ENCODE measurements at regions not wholly inside any gene's neighbourhood (a gene's known extent, or its start where the extent isn't known, plus 50 kb on each side); places are given as distances from the start of the nearest gene placed in this dataset.

DNA sequence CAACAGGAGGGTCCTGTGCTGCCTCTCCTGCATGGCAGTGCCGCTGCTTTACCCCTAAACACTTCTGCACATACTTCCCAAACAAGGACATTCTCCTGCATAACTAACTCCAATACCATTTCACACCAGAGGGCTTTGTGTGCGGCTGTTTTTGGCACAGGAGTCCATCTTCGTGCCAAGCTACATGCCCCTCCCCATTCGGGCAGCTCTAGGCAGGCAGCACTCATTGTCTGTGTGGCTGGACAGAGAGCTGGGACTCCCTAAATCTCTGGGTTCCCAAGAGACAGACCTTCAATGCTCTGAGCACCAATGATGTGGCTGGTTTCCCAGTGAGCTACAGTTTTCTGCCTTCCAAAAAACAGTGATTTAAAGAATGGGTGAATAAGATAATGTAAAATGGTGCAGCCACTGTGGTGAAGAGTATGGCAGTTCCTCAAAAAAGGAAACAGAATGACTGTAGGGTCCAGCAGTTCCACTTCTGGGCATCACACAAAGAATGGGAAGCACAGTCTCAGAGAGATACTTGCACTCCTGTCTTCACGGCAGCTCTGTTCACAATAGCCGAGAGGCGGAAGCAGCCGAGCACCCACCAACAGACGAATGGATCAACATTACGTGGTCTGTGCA, 80.3 kb upstream of the DUSP22 start:
- POLR2A ChIA-PET = no interaction called here
- Mint-ChIP-seq H3K4me1 (ENCODE audit: low read depth, unreplicated experiment) (no peaks in the 10 kb centered on the region), H3K27ac (ENCODE audit: unreplicated experiment) (no peak overlapping the region), H3K27me3 (ENCODE audit: insufficient read depth, unreplicated experiment) (peaks cover 18% of the 10 kb centered on the region), H3K4me3 (ENCODE audit: unreplicated experiment) (no peak overlapping the region), H3K9me3 (ENCODE audit: unreplicated experiment) (peaks cover 33% of the 10 kb centered on the region), H3K36me3 (ENCODE audit: insufficient read depth, unreplicated experiment) (no peaks in the 10 kb centered on the region)
- no peak overlapping the region for H3K4me3 ChIP-seq (ENCODE audit: low read depth, low read length)
- peaks cover 2% of the 10 kb centered on the region; the same call in 1 of the 2 replicates for H3K9me3 ChIP-seq
- TF ChIP-seq, protein P1, sequence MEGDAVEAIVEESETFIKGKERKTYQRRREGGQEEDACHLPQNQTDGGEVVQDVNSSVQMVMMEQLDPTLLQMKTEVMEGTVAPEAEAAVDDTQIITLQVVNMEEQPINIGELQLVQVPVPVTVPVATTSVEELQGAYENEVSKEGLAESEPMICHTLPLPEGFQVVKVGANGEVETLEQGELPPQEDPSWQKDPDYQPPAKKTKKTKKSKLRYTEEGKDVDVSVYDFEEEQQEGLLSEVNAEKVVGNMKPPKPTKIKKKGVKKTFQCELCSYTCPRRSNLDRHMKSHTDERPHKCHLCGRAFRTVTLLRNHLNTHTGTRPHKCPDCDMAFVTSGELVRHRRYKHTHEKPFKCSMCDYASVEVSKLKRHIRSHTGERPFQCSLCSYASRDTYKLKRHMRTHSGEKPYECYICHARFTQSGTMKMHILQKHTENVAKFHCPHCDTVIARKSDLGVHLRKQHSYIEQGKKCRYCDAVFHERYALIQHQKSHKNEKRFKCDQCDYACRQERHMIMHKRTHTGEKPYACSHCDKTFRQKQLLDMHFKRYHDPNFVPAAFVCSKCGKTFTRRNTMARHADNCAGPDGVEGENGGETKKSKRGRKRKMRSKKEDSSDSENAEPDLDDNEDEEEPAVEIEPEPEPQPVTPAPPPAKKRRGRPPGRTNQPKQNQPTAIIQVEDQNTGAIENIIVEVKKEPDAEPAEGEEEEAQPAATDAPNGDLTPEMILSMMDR (IDR thresholded peaks at IDR 0.05; ENCODE audit: insufficient read depth in 1 of 2, low read depth in 1 of 2, low read length in 1 of 2, severe bottlenecking in 1 of 2, unreplicated experiment in 1 of 2) = no peak
- no peaks in the 10 kb centered on the region for H3K36me3 ChIP-seq (ENCODE audit: control insufficient read depth, insufficient read depth, low read length)
- DNase-seq = no peak
- no TSS peak for BruUV-seq (replicated peaks)
- H3K4me1 ChIP-seq = no peaks in the 10 kb centered on the region
- intact Hi-C loops (cut with micrococcal nuclease; ENCODE audit: unreplicated experiment) = no loop called here
- CTCF ChIA-PET = no interaction called here
- peaks cover 2% of the 10 kb centered on the region for H3K27me3 ChIP-seq (replicated peaks; ENCODE audit: control insufficient read depth, insufficient read depth, low read length)

- H3K36me3 ChIP-seq (ENCODE audit: control insufficient read depth, insufficient read depth, low read length) = no peaks in the 10 kb centered on the region
- no peaks in the 10 kb centered on the region for H3K4me1 ChIP-seq
- BruUV-seq (replicated peaks) = no TSS peak
- H3K36me3 Mint-ChIP-seq (ENCODE audit: insufficient read depth, unreplicated experiment) = no peaks in the 10 kb centered on the region
- intact Hi-C loops (cut with micrococcal nuclease; ENCODE audit: unreplicated experiment) = no loop called here
- no peak overlapping the region for H3K27ac Mint-ChIP-seq (ENCODE audit: unreplicated experiment)
- CTCF ChIA-PET = no interaction called here
- peaks cover 18% of the 10 kb centered on the region for H3K27me3 Mint-ChIP-seq (ENCODE audit: insufficient read depth, unreplicated experiment)
- H3K4me3 ChIP-seq (ENCODE audit: low read depth, low read length) = no peak overlapping the region
- H3K9me3 ChIP-seq = peaks cover 2% of the 10 kb centered on the region; the same call in 1 of the 2 replicates
- H3K27me3 ChIP-seq (replicated peaks; ENCODE audit: control insufficient read depth, insufficient read depth, low read length) = peaks cover 2% of the 10 kb centered on the region
- POLR2A ChIA-PET = no interaction called here
- H3K4me3 Mint-ChIP-seq (ENCODE audit: unreplicated experiment) = no peak overlapping the region
- DNase-seq = no peak
- TF ChIP-seq, protein P1 (IDR thresholded peaks at IDR 0.05; ENCODE audit: insufficient read depth in 1 of 2, low read depth in 1 of 2, low read length in 1 of 2, severe bottlenecking in 1 of 2, unreplicated experiment in 1 of 2) = no peak
- peaks cover 41% of the 10 kb centered on the region for H3K9me3 Mint-ChIP-seq (ENCODE audit: unreplicated experiment)
- H3K4me1 Mint-ChIP-seq (ENCODE audit: low read depth, unreplicated experiment) = no peaks in the 10 kb centered on the region
Measured at GRCh38 chr6:213284-213683, 79.0 kb upstream of the DUSP22 start.

DNA sequence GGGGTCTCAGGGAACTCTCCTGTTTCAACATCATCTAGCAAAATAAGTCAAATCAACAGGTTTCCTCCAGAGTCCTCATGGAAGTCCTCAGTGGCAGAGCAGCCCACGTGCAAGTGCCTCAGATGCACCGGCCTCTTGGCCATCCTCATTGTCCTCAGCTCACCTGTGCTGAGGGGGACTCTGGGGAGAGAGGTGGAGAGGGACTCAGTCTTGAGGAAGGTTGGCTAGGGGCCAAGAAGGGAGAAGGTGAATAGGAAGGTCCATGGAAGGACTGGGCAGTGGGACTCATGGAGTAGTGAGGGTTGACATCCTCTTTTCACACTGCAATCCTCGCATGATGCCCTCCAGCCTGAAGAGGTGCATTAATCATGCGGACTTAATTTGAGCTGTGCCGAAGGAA, 77.9 kb upstream of the DUSP22 start:
- Mint-ChIP-seq H3K36me3 (ENCODE audit: insufficient read depth, unreplicated experiment) (no peaks in the 10 kb centered on the region), H3K27me3 (ENCODE audit: insufficient read depth, unreplicated experiment) (peaks cover 15% of the 10 kb centered on the region), H3K27ac (ENCODE audit: unreplicated experiment) (no peak overlapping the region), H3K4me3 (ENCODE audit: unreplicated experiment) (no peak overlapping the region), H3K9me3 (ENCODE audit: unreplicated experiment) (peaks cover 41% of the 10 kb centered on the region), H3K4me1 (ENCODE audit: low read depth, unreplicated experiment) (no peaks in the 10 kb centered on the region)
- Histone ChIP-seq H3K36me3 (ENCODE audit: control insufficient read depth, insufficient read depth, low read length) (no peaks in the 10 kb centered on the region), H3K4me1 (no peaks in the 10 kb centered on the region), H3K4me3 (ENCODE audit: low read depth, low read length) (no peak overlapping the region), H3K9me3 (peaks cover 2% of the 10 kb centered on the region; the same call in 1 of the 2 replicates), H3K27me3 (replicated peaks; ENCODE audit: control insufficient read depth, insufficient read depth, low read length) (no peaks in the 10 kb centered on the region; the same call in 1 of the 2 replicates)
- no peak for DNase-seq
- intact Hi-C loops (cut with micrococcal nuclease; ENCODE audit: unreplicated experiment) = no loop called here
- POLR2A ChIA-PET = no interaction called here
- CTCF ChIA-PET = no interaction called here
- TF ChIP-seq, protein P1 (IDR thresholded peaks at IDR 0.05; ENCODE audit: insufficient read depth in 1 of 2, low read depth in 1 of 2, low read length in 1 of 2, severe bottlenecking in 1 of 2, unreplicated experiment in 1 of 2) = no peak
- BruUV-seq (replicated peaks) = no TSS peak
